IMR-90 (cell line): ENCODE measurements at regions not wholly inside any gene's neighbourhood (a gene's known extent, or its start where the extent isn't known, plus 50 kb on each side); places are given as distances from the start of the nearest gene placed in this dataset.
"Not testable (repeated sequence)": the region's sequence is repeated elsewhere in the genome, so short reads cannot be mapped to it uniquely, and the experiment has no call there.

Experiments used
- CTCF ChIP-seq: conservative IDR thresholded peaks from 2 replicates; pipeline ENCODE4 v1.5.1; 2012; ENCODE audit warnings: mild to moderate bottlenecking, low read depth, low read length, improper control_type of control experiment
- FOS ChIP-seq: fragments of 150-350 bp; IDR thresholded peaks from 2 replicates; pipeline ENCODE4 v1.6.1; 2016; ENCODE audit warnings: low read depth, low read length
- MAFK ChIP-seq: IDR thresholded peaks from 2 replicates; pipeline ENCODE4 v1.6.1; 2012; ENCODE audit warnings: low read depth, low read length, improper control_type of control experiment
- MAZ ChIP-seq: IDR thresholded peaks from 2 replicates; pipeline ENCODE4 v1.6.1; 2012; ENCODE audit warnings: low read depth, mild to moderate bottlenecking, low read length, improper control_type of control experiment, moderate library complexity, borderline replicate concordance

- TF ChIP-seq CTCF, FOS: not testable (repeated sequence)
- peak; percentile 35; the same call in 1 of the 2 replicates for TF ChIP-seq MAZ
- TF ChIP-seq MAFK = peak; percentile 50; the same call in 1 of the 2 replicates
These were observed 52.9 kb downstream of the PPIAL4C start for GRCh38 chr1:149636286-149637122.
